Fibroblast of gingiva (primary cell): ENCODE measurements at regions not wholly inside any gene's neighbourhood (a gene's known extent, or its start where the extent isn't known, plus 50 kb on each side); places are given as distances from the start of the nearest gene placed in this dataset.
"Not testable (repeated sequence)": the region's sequence is repeated elsewhere in the genome, so short reads cannot be mapped to it uniquely, and the experiment has no call there.

ENCODE experiments used
- DNase-seq: peaks from one replicate; pipeline ENCODE4 v3.0.0-alpha.2; 2011; ENCODE audit warnings: low read depth

GRCh38 chrY:7588176-7588575, 676.6 kb upstream of the AMELY start:
- DNase-seq = not testable (repeated sequence)

DNA sequence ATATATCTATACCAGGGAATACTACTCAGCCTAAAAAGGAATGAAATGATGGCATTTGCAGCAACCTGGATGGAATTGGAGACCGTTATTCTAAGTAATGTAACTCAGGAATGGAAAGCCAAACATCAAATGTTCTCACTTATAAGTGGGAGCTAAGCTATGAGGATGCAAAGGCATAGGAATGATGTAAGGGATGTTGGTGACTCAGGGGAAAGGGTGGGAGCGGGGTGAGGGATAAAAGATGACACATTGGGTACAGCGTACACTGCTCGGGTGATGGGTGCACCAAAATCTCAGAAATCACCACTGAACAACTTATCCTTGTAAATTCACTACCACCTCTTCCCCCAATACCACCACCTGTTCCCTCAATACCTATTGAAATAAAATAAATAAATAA, 651.0 kb upstream of the AMELY start:
- DNase-seq = no peak

GRCh38 chrY:7557675-7558074, 646.1 kb upstream of the AMELY start:
- DNase-seq = peak; percentile 1

GRCh38 chrY:7555006-7555405, 643.5 kb upstream of the AMELY start:
- DNase-seq = peak; percentile 5

GRCh38 chrY:7545060-7545459, 633.5 kb upstream of the AMELY start:
- DNase-seq = no peak

DNA sequence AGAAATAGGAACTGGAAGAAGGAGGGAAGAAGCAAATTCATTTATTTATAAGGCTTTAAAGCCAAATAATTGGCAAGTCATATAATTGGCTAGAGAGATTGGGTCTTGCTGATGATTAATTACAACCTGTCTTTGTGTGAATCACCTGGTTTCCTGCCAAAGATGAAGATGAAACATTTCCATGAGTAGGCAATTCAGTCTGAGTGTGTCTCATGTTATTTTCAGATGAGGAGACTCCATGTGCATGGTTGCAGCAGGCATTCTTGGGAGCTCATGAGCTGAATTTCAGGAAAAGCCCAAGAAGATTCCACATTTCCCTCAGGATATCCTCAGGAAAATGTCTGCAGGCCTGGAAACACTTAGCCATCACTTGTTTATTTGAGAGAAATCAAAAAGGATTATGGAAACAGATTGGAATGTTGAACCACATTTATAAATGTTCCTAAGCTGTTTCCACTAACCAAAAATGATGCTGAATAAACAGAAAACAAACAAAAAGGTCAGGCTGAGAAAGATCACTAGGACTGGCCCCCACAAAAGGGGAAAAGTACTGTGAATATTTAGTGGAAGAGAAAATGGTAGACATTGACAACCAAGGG, 632.7 kb upstream of the AMELY start:
- peak; percentile 68 for DNase-seq

- no peak for DNase-seq
Measured at GRCh38 chrY:7543506-7543905, 632.0 kb upstream of the AMELY start.

DNA sequence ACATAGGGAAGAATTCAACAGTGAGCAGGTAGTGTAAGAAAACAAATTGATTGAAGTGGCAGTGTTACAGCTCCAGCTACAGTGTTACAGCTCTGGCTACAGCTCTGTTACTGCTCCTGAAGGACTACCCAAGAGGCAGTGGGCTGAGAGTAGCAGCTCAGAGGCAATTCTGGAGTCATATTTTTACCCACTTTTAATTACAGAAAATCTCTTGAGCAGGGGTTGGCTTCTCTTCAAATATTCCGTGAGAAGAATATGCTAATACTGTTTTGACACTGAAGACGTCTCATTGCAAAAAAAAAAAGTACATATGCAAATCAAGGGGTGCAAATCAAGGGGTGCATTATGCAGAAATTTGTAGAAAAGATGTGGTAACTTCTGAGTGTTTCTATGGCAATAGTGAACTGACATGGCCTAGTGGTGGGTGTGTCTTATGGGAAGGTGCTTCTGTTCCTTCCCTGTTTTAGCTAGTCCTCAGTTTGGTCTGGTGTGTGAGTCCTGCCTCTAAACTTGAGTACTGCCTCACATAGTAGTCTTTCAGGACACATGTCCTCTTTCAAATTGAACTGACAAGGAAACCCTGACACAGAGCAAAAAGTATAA, 630.8 kb upstream of the AMELY start:
- DNase-seq = no peak

DNA sequence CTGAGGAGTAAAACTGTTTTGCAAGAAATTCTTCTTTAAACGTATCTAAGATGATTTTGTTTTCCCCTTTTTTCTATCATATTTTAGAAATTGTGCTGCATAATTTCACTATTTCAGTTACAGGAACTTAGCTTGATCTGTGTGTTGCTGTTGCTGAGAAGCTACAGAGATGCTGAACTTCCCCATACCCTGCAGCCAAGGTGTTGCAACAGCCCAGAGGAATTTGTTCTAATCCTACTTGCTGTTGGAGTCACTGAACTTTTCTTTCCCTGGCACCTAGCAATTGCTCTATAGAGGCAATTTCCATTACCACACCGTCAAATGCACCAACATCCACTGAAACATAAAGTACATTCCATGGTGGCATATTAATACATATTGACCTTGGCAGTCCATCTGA, 617.8 kb upstream of the AMELY start:
- peak; percentile 85 for DNase-seq

- peak; percentile 88 for DNase-seq
Measured at GRCh38 chrY:7527568-7527967, 616.0 kb upstream of the AMELY start.

DNA sequence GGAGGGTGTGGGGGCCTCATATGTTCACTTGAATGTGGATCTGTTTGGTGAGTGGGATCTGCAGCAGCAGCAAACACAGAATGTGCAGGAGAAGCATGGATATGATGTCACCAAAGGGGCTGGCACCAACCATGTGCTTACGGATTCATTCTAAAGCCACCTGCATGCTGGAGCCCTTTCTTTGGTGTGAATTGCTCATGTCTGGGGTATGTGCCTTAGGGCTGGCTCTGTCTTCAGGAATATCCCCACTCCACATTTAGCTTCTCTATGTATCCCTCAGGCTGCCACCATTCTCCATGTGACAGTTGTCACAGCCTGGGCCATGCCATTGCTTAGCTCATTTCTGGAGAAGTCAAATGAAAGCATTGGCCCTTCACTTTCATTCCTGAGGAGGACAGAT, 606.8 kb upstream of the AMELY start:
- DNase-seq = no peak

GRCh38 chrY:7516268-7516667, 604.7 kb upstream of the AMELY start:
- no peak for DNase-seq

- peak; percentile 49 for DNase-seq
Measured at GRCh38 chrY:7515812-7516211, 604.3 kb upstream of the AMELY start.

DNA sequence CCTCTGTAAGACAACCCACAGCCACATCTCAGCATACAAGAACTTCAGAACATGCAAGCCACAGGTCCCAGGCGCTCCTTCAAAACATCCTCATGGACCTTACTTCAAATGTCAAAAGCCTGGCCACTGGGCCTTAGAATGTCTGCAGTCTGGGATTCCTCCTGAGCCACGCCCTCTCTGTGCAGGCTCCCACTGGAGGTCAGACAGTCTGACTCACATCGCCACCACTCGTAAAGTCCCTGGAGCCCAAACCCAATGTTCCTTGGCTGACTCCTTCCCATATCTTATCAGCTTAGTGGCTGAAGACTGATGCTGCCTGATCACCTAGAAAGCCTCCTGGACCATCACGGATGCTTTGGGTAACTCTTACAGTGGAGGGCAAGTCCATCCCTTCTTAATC, 591.3 kb upstream of the AMELY start:
- DNase-seq = no peak

GRCh38 chrY:7501236-7501635, 589.7 kb upstream of the AMELY start:
- no peak for DNase-seq

- no peak for DNase-seq
Measured at GRCh38 chrY:7496001-7496400, 584.4 kb upstream of the AMELY start.

DNA sequence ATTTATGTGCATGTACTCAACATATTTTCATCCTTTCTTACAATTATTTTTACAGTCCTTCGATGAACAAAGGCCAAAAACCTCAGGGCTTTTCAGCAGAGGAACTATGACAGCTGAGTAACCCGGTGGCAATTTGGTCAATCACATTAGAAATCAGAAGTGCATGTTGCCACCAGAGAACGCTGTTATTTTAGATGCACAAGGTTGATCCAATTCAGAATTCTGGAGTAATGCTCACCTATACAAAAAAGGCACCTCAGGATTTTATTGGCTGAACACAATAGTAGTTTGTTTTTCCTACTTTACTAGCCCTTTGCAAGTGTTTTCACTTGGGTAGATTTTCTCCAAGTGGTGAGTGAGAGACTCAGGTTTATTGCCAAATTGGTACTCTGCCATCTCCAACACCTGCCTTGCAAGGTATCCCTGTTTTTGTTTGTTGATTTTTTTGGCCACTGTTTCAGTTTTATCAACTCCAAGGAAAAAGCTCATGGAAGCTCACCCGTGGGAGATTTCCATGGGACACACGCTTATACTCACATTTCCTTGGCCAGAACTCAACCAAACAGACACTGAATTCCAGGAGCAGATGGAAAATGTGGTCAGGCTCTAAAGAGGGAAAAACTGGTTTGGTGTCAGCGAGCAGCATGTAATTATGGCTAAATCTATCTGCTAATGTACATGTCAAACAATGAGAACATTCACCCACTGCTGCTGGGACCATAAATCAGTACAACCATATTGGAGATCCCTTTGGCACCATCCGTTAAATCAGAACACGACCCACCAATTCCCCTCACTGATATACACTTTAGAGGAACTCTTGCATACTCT, 573.1 kb upstream of the AMELY start:
- DNase-seq = not testable (repeated sequence)

GRCh38 chrY:7471976-7472375, 560.4 kb upstream of the AMELY start:
- no peak for DNase-seq

GRCh38 chrY:7470037-7470436, 558.5 kb upstream of the AMELY start:
- DNase-seq = no peak

GRCh38 chrY:7468951-7469745, 557.6 kb upstream of the AMELY start:
- DNase-seq = peak; percentile 82

DNA sequence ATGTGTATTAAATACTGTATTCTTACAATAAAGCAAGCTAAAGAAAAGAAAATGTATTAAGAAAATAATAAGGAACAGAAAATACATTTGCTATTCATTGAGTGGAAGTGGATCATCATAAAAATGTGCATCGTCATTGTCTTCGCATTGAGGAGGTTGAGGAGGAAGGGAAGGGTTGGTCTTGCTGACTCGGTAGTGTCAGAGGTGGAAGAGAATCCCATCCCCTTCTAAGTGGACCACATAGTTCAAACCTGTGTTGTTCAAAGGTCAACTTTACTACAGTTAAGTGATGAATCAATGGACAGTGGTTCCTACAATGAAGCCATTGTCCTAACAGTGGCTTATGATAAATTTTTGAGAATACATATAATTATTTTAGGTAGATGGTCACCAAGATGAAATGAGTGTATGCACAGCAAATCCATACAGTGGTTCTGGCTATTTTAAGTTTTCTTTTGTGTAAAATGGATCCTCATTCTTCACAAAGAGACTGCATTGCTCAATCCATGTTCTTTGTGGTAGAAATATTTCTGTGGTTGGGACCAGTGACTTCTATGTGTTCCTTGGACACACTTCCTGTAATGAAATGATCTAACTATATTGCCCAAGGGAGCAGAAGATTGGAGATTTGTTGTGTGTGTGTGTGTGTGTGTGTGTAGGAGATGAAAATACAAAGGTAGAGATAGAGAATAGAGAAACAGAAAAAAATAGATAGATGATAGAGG, 556.4 kb upstream of the AMELY start:
- DNase-seq = peak; percentile 93

DNA sequence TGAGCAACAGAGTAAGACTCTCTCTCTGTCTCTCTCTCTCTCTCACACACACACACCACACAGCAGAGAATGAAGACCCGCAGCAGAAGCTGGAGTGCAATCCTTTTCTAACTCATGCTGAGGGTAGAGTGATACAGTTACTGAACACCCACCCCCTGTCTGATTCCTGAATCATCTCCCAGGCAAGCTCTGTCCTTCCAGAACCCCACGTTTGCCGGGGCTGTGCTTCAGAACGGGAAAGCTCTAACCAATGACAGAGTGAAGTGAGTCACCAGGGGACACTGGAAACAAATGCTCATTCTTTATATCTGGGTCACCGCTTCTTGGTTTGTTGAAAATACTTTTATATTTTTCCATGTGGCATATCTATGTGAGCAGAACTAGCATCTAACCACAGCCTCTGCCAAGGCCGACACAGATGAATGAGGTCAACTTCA, 553.7 kb upstream of the AMELY start:
- peak; percentile 94 for DNase-seq
